Ramos (cell line): ENCODE measurements at regions not wholly inside any gene's neighbourhood (a gene's known extent, or its start where the extent isn't known, plus 50 kb on each side); places are given as distances from the start of the nearest gene placed in this dataset.
"Not testable (repeated sequence)": the region's sequence is repeated elsewhere in the genome, so short reads cannot be mapped to it uniquely, and the experiment has no call there.

ENCODE experiments used
- in situ Hi-C: fragments of 300-500 bp; cut with MboI; formaldehyde crosslinking; loops from one replicate; pipeline ENCODE4 v1.14.3; 2022; ENCODE audit warnings: low sequenced_read_pairs; ENCODE audit not compliant: unreplicated experiment

GRCh38 chr13:20320885-20321284 is 88.8 kb upstream of the GJB6 start:
- in situ Hi-C loops = loop anchor here (10.0 kb wide), 1 partner anchor 56 kb away; no protein-coding TSS in a partner anchor

DNA sequence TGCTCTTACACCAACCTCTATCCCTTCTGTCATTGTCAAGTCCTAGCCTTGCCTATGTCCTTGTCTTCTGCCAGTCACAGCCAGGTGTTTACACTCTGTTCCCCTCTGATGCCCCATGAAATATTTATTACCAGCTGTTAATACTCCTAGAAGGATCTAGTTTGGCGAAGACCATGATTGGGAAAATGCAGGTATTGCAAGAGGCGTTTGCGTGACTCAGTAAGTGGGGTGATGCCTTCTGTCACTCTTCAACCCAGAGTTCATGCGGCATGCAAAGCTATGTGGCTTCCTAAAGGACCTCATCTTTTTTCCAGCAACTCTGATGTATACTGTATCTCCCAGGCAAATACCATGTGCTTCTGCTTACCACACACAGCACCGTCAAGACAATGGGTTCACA is 81.8 kb upstream of the GJB6 start:
- in situ Hi-C loops = no loop called here

GRCh38 chr13:20312292-20312691 is 80.2 kb upstream of the GJB6 start:
- in situ Hi-C loops = no loop called here

GRCh38 chr13:20311596-20311995 is 79.5 kb upstream of the GJB6 start:
- in situ Hi-C loops = no loop called here

- in situ Hi-C loops = no loop called here
Measured at GRCh38 chr13:20311022-20311421, 78.9 kb upstream of the GJB6 start.

GRCh38 chr13:20306039-20306438 is 73.9 kb upstream of the GJB6 start:
- in situ Hi-C loops = no loop called here

GRCh38 chr13:20305587-20305986 is 73.5 kb upstream of the GJB6 start:
- in situ Hi-C loops = no loop called here

- in situ Hi-C loops = not testable (repeated sequence)
Measured at GRCh38 chr13:20304061-20304460, 71.9 kb upstream of the GJB6 start.

DNA sequence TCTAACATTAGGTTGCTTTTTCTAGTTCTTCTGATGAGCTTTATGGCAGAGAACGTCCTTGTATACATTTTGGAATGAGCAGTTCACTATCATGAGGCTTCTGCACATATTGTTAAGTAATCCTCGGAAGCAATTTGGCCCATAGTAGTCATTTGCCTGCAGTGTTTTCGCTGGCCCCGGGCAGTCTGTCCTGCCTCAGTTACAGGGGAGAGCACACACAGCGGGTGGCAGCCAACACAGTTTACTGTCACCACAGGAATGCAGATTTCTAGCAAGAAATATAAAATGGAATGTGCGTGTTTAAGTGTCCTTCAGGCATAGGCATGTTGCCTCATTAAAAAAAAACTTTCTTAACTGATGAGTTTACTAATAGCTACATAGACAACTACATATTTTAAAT is 71.5 kb upstream of the GJB6 start:
- in situ Hi-C loops = no loop called here

- in situ Hi-C loops = no loop called here
Measured at GRCh38 chr13:20301403-20302071, 69.4 kb upstream of the GJB6 start.

GRCh38 chr13:20301015-20301402 is 68.9 kb upstream of the GJB6 start:
- in situ Hi-C loops = no loop called here

GRCh38 chr13:20297181-20297580 is 65.1 kb upstream of the GJB6 start:
- in situ Hi-C loops = no loop called here

- in situ Hi-C loops = no loop called here
Measured at GRCh38 chr13:20295956-20296355, 63.8 kb upstream of the GJB6 start.

GRCh38 chr13:20294497-20294896 is 62.4 kb upstream of the GJB6 start:
- in situ Hi-C loops = no loop called here

DNA sequence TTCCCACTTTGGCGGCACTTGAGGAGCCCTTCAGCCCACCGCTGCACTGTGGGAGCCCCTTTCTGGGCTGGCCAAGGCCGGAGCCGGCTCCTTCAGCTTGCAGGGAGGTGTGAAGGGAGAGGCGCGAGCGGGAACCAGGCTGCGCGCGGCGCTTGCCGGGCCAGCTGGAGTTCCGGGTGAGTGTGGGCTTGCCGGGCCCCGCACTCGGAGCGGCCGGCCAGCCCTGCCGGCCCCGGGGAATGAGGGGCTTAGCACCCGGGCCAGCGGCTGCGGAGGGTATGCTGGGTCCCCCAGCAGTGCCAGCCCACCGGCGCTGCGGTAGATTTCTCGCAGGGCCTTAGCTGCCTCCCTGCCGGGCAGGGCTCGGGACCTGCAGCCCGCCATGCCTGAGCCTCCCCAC is 60.2 kb upstream of the GJB6 start:
- in situ Hi-C loops = not testable (repeated sequence)

DNA sequence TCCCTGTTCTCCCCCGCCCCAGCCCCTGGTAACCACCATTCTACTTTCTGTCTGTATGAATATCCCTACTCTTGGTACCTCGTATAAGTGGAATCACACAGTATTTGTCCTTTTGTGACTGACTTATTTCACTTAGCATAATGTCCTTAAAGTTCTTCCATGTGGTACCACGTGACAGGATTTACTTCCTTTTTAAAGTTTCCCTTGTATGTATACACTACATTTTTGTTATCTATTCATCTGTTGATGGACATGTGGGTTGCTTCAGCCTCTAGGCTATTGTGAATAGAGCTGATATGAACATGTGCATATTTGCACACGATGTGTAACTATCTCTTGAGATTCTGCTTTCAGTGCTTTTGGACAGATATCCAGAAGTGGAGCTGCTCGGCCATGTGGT is 59.6 kb upstream of the GJB6 start:
- in situ Hi-C loops = no loop called here

GRCh38 chr13:20291037-20291436 is 58.9 kb upstream of the GJB6 start:
- in situ Hi-C loops = no loop called here

DNA sequence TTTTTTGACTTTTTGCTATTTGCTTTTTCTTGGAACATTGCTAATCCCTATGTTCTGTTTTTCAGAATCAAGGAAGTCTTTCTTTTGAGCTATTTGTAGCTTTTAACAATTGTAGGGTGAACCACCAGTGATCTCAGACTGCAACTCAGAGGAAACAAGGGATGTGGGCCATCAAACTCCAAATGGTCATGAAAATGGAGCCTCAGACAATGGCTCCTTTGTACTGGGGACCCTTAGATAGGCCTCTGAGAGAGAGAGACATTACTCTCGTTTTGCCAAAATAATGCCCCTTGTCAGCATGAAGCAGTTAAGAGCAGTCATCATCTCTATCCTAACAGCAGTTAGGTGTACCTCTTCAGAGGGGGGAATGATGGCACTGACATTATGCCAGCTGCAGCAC is 56.4 kb upstream of the GJB6 start:
- in situ Hi-C loops = no loop called here

DNA sequence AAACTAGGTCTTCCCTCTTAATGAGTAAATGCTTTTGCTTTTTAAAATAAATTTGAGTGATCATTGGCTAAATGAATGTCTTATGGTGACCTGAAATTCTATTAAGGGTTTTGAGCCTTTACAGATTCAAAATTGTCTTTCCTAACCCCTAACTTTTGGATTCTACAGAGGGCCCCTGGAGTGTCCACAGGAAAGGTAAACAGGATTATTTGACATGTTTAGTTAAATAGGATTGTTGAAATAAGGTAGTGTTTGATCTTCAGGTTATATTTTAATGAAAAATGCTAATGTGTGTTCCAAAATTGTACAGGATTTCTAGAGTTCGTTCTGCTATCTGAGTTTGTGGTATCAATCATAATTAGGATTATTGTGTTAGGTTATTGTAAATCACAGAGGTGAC is 55.9 kb upstream of the GJB6 start:
- in situ Hi-C loops = no loop called here

DNA sequence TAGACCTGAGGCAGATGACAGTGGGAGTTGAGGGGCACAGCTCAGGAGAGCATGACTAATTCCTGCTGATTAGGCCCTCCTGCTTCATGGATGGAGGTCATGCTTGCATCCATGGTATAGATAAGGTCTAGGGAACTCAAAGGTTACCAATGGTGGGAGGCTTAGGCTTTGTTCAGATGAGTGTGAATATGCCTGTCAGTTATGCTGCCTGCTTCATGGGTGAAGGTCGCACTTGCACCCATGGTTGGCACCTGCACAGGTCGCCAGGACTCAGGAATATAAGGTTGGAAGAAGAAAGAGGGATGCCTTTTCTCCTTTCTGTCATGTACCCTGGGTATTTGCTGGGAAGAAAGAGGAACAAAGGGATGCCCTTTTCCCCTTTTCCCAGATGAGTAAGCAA is 53.4 kb upstream of the GJB6 start:
- in situ Hi-C loops = no loop called here
